Aorta (tissue), 5 donors: ENCODE measurements at regions not wholly inside any gene's neighbourhood (a gene's known extent, or its start where the extent isn't known, plus 50 kb on each side); places are given as distances from the start of the nearest gene placed in this dataset.

Experiments
- ATAC-seq: fragments of 200-7000 bp; cut with Tn5 transposase; one replicate; pipeline ENCODE4 v1.9.1; 2022; ENCODE audit warnings: moderate library complexity; ENCODE audit not compliant: low FRiP score
- DNase-seq, 2 donors: peaks; one replicate each; pipeline ENCODE4 v3.0.0-alpha.2; 2020
- H3K27ac ChIP-seq, 2 donors: one replicate each; pipeline ENCODE4 v1.5.1; 2013; ENCODE audit warnings: low read length in 2 of 2, mild to moderate bottlenecking in 2 of 2, moderate library complexity in 2 of 2, control low read depth in 1 of 2, inconsistent platforms in 1 of 2, low read depth in 1 of 2
- H3K27me3 ChIP-seq, 2 donors: one replicate each; pipeline ENCODE4 v1.6.1; 2013; ENCODE audit warnings: control low read depth in 1 of 2, low read length in 1 of 2, mild to moderate bottlenecking in 1 of 2, moderate library complexity in 1 of 2; ENCODE audit not compliant: insufficient read depth in 2 of 2, control insufficient read depth in 1 of 2
- H3K36me3 ChIP-seq, 2 donors: one replicate each; pipeline ENCODE4 v1.6.1; 2013; ENCODE audit warnings: control low read depth in 1 of 2, low read length in 1 of 2, mild to moderate bottlenecking in 1 of 2; ENCODE audit not compliant: insufficient read depth in 2 of 2, control insufficient read depth in 1 of 2
- H3K4me1 ChIP-seq, 2 donors: one replicate each; pipeline ENCODE4 v1.6.1; 2013; ENCODE audit warnings: low read length in 2 of 2, control low read depth in 1 of 2, mild to moderate bottlenecking in 1 of 2, moderate library complexity in 1 of 2; ENCODE audit not compliant: insufficient read depth in 2 of 2, control insufficient read depth in 1 of 2
- H3K4me3 ChIP-seq, 2 donors: one replicate each; pipeline ENCODE4 v1.5.1; 2013; ENCODE audit warnings: low read length in 2 of 2, control low read depth in 1 of 2, mild to moderate bottlenecking in 1 of 2
- H3K9me3 ChIP-seq: one replicate; pipeline ENCODE4 v1.6.1; 2013; ENCODE audit warnings: mild to moderate bottlenecking, low read length; ENCODE audit not compliant: control insufficient read depth
- WGBS, 2 donors: extraction: QIAGEN DNeasy Blood & Tissue Kit; methylation state at CpG; one replicate each; pipeline ENCODE4 v1.1.7; 2013; 5-methylcytosine and 5-hydroxymethylcytosine counted together
- intact Hi-C, 2 donors: fragments of 100-400 bp; cut with DNase I; formaldehyde crosslinking; loops; one replicate each; pipeline versions ENCODE4 v1.14.2 to v1.15.0; 2022
- donor health status: healthy with polysubstance abuse.
- donor health status: Bipolar disorder and iron deficiency.
- donor health status: DM: no; HTN: no; CAD: no.
- donor health status: DM: no; HTN: no; CAD: no.
- donor health status: DM: yes; HTN: yes; CAD: no.

- 54 to 55% methylated on average over 3 of the region's 3 CpGs for WGBS, 2 donors
- ATAC-seq: no peak
- no peak for DNase-seq
These were observed 698.3 kb downstream of the EPM2A start for GRCh38 chr6:145036848-145037567.

GRCh38 chr6:145042559-145042958 is 692.8 kb downstream of the EPM2A start:
- intact Hi-C loops: no loop called here

More at GRCh38 chr6:145036848-145037567, 698.3 kb downstream of the EPM2A start:
- intact Hi-C loops: no loop called here
- no peak overlapping the region for H3K4me3 ChIP-seq
- no peaks in the 10 kb centered on the region for H3K9me3 ChIP-seq
- no peaks in the 10 kb centered on the region for H3K36me3 ChIP-seq
- no peaks in the 10 kb centered on the region for H3K27me3 ChIP-seq
- H3K27ac ChIP-seq: no peak overlapping the region
- H3K4me1 ChIP-seq: peaks cover 0 to 2% of the 10 kb centered on the region in 2 donors

GRCh38 chr6:145043926-145044500 is 691.3 kb downstream of the EPM2A start:
- intact Hi-C loops: no loop called here
- WGBS, 2 donors: 92 to 93% methylated on average over 5 of the region's 5 CpGs

More at GRCh38 chr6:145042559-145042958, 692.8 kb downstream of the EPM2A start:
- Histone ChIP-seq H3K36me3 (no peaks in the 10 kb centered on the region), H3K4me3 (no peak overlapping the region), H3K9me3 (no peaks in the 10 kb centered on the region), H3K27ac (no peak overlapping the region), H3K27me3 (no peaks in the 10 kb centered on the region), H3K4me1 (no peaks in the 10 kb centered on the region)
- ATAC-seq: no peak
- WGBS, 2 donors: 91 to 93% methylated on average over 5 of the region's 5 CpGs
- no peak for DNase-seq

GRCh38 chr6:145044641-145045246 is 690.6 kb downstream of the EPM2A start:
- no peak for ATAC-seq
- no peak overlapping the region for H3K27ac ChIP-seq

More at GRCh38 chr6:145043926-145044500, 691.3 kb downstream of the EPM2A start:
- no peaks in the 10 kb centered on the region for H3K27me3 ChIP-seq
- H3K4me1 ChIP-seq: no peaks in the 10 kb centered on the region
- no peak for DNase-seq
- H3K36me3 ChIP-seq: no peaks in the 10 kb centered on the region
- ATAC-seq: no peak
- H3K4me3 ChIP-seq: no peak overlapping the region
- no peaks in the 10 kb centered on the region for H3K9me3 ChIP-seq
- no peak overlapping the region for H3K27ac ChIP-seq

GRCh38 chr6:145045582-145045981 is 689.7 kb downstream of the EPM2A start:
- intact Hi-C loops: no loop called here
- Histone ChIP-seq H3K27me3 (no peaks in the 10 kb centered on the region), H3K9me3 (no peaks in the 10 kb centered on the region), H3K4me1 (no peaks in the 10 kb centered on the region), H3K36me3 (no peaks in the 10 kb centered on the region), H3K27ac (no peak overlapping the region), H3K4me3 (no peak overlapping the region)
- DNase-seq (no peak), ATAC-seq (no peak)

More at GRCh38 chr6:145044641-145045246, 690.6 kb downstream of the EPM2A start:
- Histone ChIP-seq H3K27me3 (no peaks in the 10 kb centered on the region), H3K4me1 (no peaks in the 10 kb centered on the region), H3K9me3 (no peaks in the 10 kb centered on the region), H3K4me3 (no peak overlapping the region), H3K36me3 (no peaks in the 10 kb centered on the region)
- WGBS, 2 donors: 19 to 23% methylated on average over 3 of the region's 3 CpGs
- intact Hi-C loops: no loop called here
- DNase-seq: no peak

- Histone ChIP-seq H3K27me3 (no peaks in the 10 kb centered on the region), H3K4me3 (no peak overlapping the region), H3K36me3 (no peaks in the 10 kb centered on the region), H3K27ac (no peak overlapping the region), H3K4me1 (no peaks in the 10 kb centered on the region), H3K9me3 (no peaks in the 10 kb centered on the region)
- ATAC-seq (no peak), DNase-seq (no peak)
- intact Hi-C loops: no loop called here
- 85 to 87% methylated on average over 4 of the region's 4 CpGs for WGBS, 2 donors
These were observed 687.4 kb downstream of the EPM2A start for GRCh38 chr6:145047891-145048290.

- Histone ChIP-seq H3K4me3 (no peak overlapping the region), H3K27me3 (no peaks in the 10 kb centered on the region), H3K36me3 (no peaks in the 10 kb centered on the region), H3K4me1 (no peaks in the 10 kb centered on the region), H3K9me3 (no peaks in the 10 kb centered on the region), H3K27ac (no peak overlapping the region)
- intact Hi-C loops: no loop called here
- DNase-seq (no peak), ATAC-seq (no peak)
- 58 to 70% methylated on average over 2 of the region's 2 CpGs for WGBS, 2 donors
These were observed 683.7 kb downstream of the EPM2A start for GRCh38 chr6:145051661-145052060.

GRCh38 chr6:145055567-145055966 is 679.8 kb downstream of the EPM2A start:
- intact Hi-C loops: no loop called here
- Histone ChIP-seq H3K4me1 (no peaks in the 10 kb centered on the region), H3K36me3 (no peaks in the 10 kb centered on the region), H3K27me3 (no peaks in the 10 kb centered on the region), H3K27ac (no peak overlapping the region), H3K4me3 (no peak overlapping the region), H3K9me3 (peaks cover 3% of the 10 kb centered on the region)
- ATAC-seq (no peak), DNase-seq (no peak)
- 91% methylated on average over 1 of the region's 1 CpG for WGBS, 2 donors

- Histone ChIP-seq H3K4me3 (no peak overlapping the region), H3K27ac (no peak overlapping the region), H3K4me1 (no peaks in the 10 kb centered on the region), H3K9me3 (peaks cover 3% of the 10 kb centered on the region), H3K27me3 (no peaks in the 10 kb centered on the region), H3K36me3 (no peaks in the 10 kb centered on the region)
- no peak for DNase-seq
- ATAC-seq: no peak
- intact Hi-C loops: no loop called here
- 64 to 78% methylated on average over 1 of the region's 1 CpG for WGBS, 2 donors
These were observed 674.6 kb downstream of the EPM2A start for GRCh38 chr6:145060714-145061113.
